Endothelial cell of umbilical vein (primary cell): ENCODE measurements at regions not wholly inside any gene's neighbourhood (a gene's known extent, or its start where the extent isn't known, plus 50 kb on each side); places are given as distances from the start of the nearest gene placed in this dataset.

Experiments
- BruUV-seq: library from RNA; stranded (reverse); fragments of 400-500 nt; replicated peaks from 2 replicates; lab custom pipeline; 2021; lab: Mats Ljungman, UMichigan
- CTCF ChIA-PET: fragments of 300-600, 350-600 bp; sonication (Branson Sonifier 250); formaldehyde crosslinking; loops from one replicate; lab custom pipeline; 2021; ENCODE audit warnings: antibody characterized with exemption, inconsistent platforms; lab: Charles Lee
- POLR2A ChIA-PET: fragments of 300-600, 350-600 bp; sonication (Branson Sonifier 250); formaldehyde crosslinking; loops from one replicate; lab custom pipeline; 2021; ENCODE audit warnings: antibody characterized with exemption, inconsistent platforms; lab: Charles Lee
- DNase-seq: peaks from one replicate; pipeline ENCODE4 v3.0.0-alpha.2; 2011; ENCODE audit warnings: low read depth, low spot score
- FAIRE-seq: peaks from 2 replicates; lab custom pipeline; 2011; peaks lifted over from hg19 to GRCh38; lab: Jason Lieb, UNC
- H2AFZ ChIP-seq: 2 replicates; pipeline ENCODE4 v1.6.0; 2012; ENCODE audit warnings: low read depth, low read length, control low read depth, inconsistent platforms
- H3K27ac ChIP-seq: 2 replicates; pipeline ENCODE4 v1.5.1; 2011; ENCODE audit warnings: low read depth, mild to moderate bottlenecking, control low read depth, low read length, moderate library complexity; ENCODE audit not compliant: insufficient read depth
- H3K27me3 ChIP-seq, 2 experiments: 2 replicates each; pipeline versions ENCODE4 v1.6.0 to v1.6.1; 2011; ENCODE audit warnings: low read length in 2 of 2, mixed read lengths in 1 of 2; ENCODE audit not compliant: control insufficient read depth in 2 of 2, insufficient read depth in 2 of 2
- H3K36me3 ChIP-seq, 2 experiments: 2 replicates in 1 of 2; 3 replicates in 1 of 2; pipeline ENCODE4 v1.5.1; 2011; ENCODE audit warnings: low read length in 2 of 2, mild to moderate bottlenecking in 1 of 2, moderate library complexity in 1 of 2; ENCODE audit not compliant: control insufficient read depth in 2 of 2, insufficient read depth in 2 of 2; ENCODE audit errors: extremely low read depth in 1 of 2
- H3K4me1 ChIP-seq: 3 replicates; pipeline ENCODE4 v1.5.1; 2011; ENCODE audit warnings: mild to moderate bottlenecking, low read length; ENCODE audit not compliant: control insufficient read depth, insufficient read depth; ENCODE audit errors: extremely low read depth
- H3K4me2 ChIP-seq: 2 replicates; pipeline ENCODE4 v1.6.1; 2011; ENCODE audit warnings: low read length, control low read depth, mixed read lengths; ENCODE audit not compliant: insufficient read depth
- H3K4me3 ChIP-seq, 3 experiments: fragments of 200-600 bp in 1 of 3; sonication (generic), shearing (Covaris generic) in 1 of 3; replicated peaks in 1 of 3; 2 replicates each; pipeline ENCODE4 v1.5.1; 2011 to 2016; ENCODE audit warnings: control low read depth in 3 of 3, low read length in 3 of 3, mild to moderate bottlenecking in 2 of 3, inconsistent platforms in 1 of 3, low read depth in 1 of 3, moderate library complexity in 1 of 3; ENCODE audit not compliant: insufficient read depth in 1 of 3
- H3K79me2 ChIP-seq: 2 replicates; pipeline ENCODE4 v1.6.0; 2012; ENCODE audit warnings: low read length, inconsistent platforms; ENCODE audit not compliant: control insufficient read depth, insufficient read depth
- H3K9ac ChIP-seq: replicated peaks from 2 replicates; pipeline ENCODE3; 2011; ENCODE audit warnings: low read length, control low read depth; ENCODE audit not compliant: insufficient read depth; ENCODE audit errors: extremely low read depth
- H3K9me1 ChIP-seq: replicated peaks from 3 replicates; pipeline ENCODE4 v1.6.0; 2011; ENCODE audit warnings: mild to moderate bottlenecking, low read length; ENCODE audit not compliant: control insufficient read depth, insufficient read depth; ENCODE audit errors: extremely low read depth
- H3K9me3 ChIP-seq: replicated peaks from 2 replicates; pipeline ENCODE4 v1.5.1; 2012; ENCODE audit warnings: low read length, inconsistent platforms; ENCODE audit not compliant: control insufficient read depth, insufficient read depth
- H4K20me1 ChIP-seq: replicated peaks from 2 replicates; pipeline ENCODE3; 2011; ENCODE audit warnings: mild to moderate bottlenecking, low read length; ENCODE audit not compliant: control insufficient read depth, insufficient read depth; ENCODE audit errors: extremely low read depth
- CTCF ChIP-seq, 2 donors: IDR thresholded peaks; 1 replicate in 1 of 2; 2 replicates in 1 of 2; pipeline ENCODE4 v1.5.1; 2011; ENCODE audit warnings: low read length in 2 of 2, mild to moderate bottlenecking in 2 of 2, moderate library complexity in 2 of 2, control low read depth in 1 of 2, inconsistent platforms in 1 of 2, low read depth in 1 of 2; ENCODE audit not compliant: insufficient read depth in 1 of 2; ENCODE audit errors: extremely low read depth in 1 of 2
- EZH2 ChIP-seq: IDR thresholded peaks from 2 replicates; pipeline ENCODE4 v1.6.1; 2012; ENCODE audit warnings: borderline replicate concordance, low read depth, mild to moderate bottlenecking, moderate library complexity, low read length, inconsistent platforms; ENCODE audit not compliant: severe bottlenecking
- FOS ChIP-seq: IDR thresholded peaks from 2 replicates; pipeline ENCODE4 v1.6.1; 2011; ENCODE audit warnings: mild to moderate bottlenecking, low read length, moderate library complexity, borderline replicate concordance; ENCODE audit not compliant: insufficient read depth
- GATA2 ChIP-seq: IDR thresholded peaks from 2 replicates; pipeline ENCODE4 v1.7.0; 2011; ENCODE audit warnings: low read depth, mild to moderate bottlenecking, moderate library complexity, mixed read lengths, low read length; ENCODE audit not compliant: insufficient read length, insufficient read depth
- JUN ChIP-seq: IDR thresholded peaks from 2 replicates; pipeline ENCODE4 v1.6.1; 2011; ENCODE audit warnings: borderline replicate concordance, low read depth; ENCODE audit not compliant: insufficient read length, insufficient read depth
- MAX ChIP-seq: IDR thresholded peaks from 2 replicates; pipeline ENCODE4 v1.6.1; 2011; ENCODE audit not compliant: insufficient read depth, insufficient read length
- MYC ChIP-seq: IDR thresholded peaks from one replicate; pipeline ENCODE4 v1.6.1; 2011; ENCODE audit warnings: mild to moderate bottlenecking, low read depth, low read length
- POLR2A ChIP-seq: IDR thresholded peaks from 2 replicates; pipeline ENCODE4 v1.6.1; 2012; ENCODE audit warnings: low read depth, mild to moderate bottlenecking, control low read depth, low read length
- POLR2AphosphoS5 ChIP-seq: IDR thresholded peaks from 2 replicates; pipeline ENCODE4 v1.6.1; 2012; ENCODE audit warnings: low read depth, mild to moderate bottlenecking, control low read depth, low read length, moderate library complexity; ENCODE audit not compliant: insufficient read depth
- dilution Hi-C: fragments of 300-500 bp; cut with MboI; formaldehyde crosslinking; loops from one replicate; pipeline ENCODE4 v1.15.0; 2019; ENCODE audit warnings: low sequenced_read_pairs; ENCODE audit not compliant: extremely low pct_ligation_motif_present
- intact Hi-C: fragments of 100-400 bp; cut with micrococcal nuclease; formaldehyde crosslinking; loops from one replicate; pipeline ENCODE4 v1.10.0; 2022

- Histone ChIP-seq H3K4me3 (no peak overlapping the region), H3K27ac (no peak overlapping the region), H3K79me2 (no peaks in the 10 kb centered on the region), H3K9ac (no peak overlapping the region), H3K9me3 (no peaks in the 10 kb centered on the region), H4K20me1 (no peaks in the 10 kb centered on the region), H2AFZ (no peak overlapping the region), H3K27me3 (peaks cover 0 to 4% of the 10 kb centered on the region in 2 experiments), H3K36me3 (no peaks in the 10 kb centered on the region), H3K4me1 (no peaks in the 10 kb centered on the region), H3K9me1 (no peaks in the 10 kb centered on the region), H3K4me2 (no peak overlapping the region)
- no TSS peak for BruUV-seq
- ChIA-PET POLR2A (no interaction called here), CTCF (interaction anchor here (1.5 kb wide), 1 partner anchor 11 kb away, joined by 7 read pairs; no protein-coding TSS in a partner anchor)
- no peak for TF ChIP-seq GATA2
- DNase-seq = no peak
- dilution Hi-C loops = no loop called here
- FAIRE-seq = no peak
- intact Hi-C loops = no loop called here
Observed at GRCh38 chr2:181141676-181142075, 161.3 kb downstream of the UBE2E3 start.

- H3K27ac ChIP-seq = no peak overlapping the region
- no peaks in the 10 kb centered on the region for H3K9me3 ChIP-seq
- H4K20me1 ChIP-seq = no peaks in the 10 kb centered on the region
- H3K27me3 ChIP-seq = peaks cover 0 to 4% of the 10 kb centered on the region in 2 experiments
- dilution Hi-C loops = no loop called here
- no peaks in the 10 kb centered on the region for H3K9me1 ChIP-seq
- intact Hi-C loops = no loop called here
- POLR2A ChIA-PET = no interaction called here
- FAIRE-seq (peak; percentile 40), DNase-seq (no peak)
- H3K9ac ChIP-seq = no peak overlapping the region
- no peaks in the 10 kb centered on the region for H3K79me2 ChIP-seq
- TF ChIP-seq EZH2 = no peak
- TF ChIP-seq MYC = no peak
- TF ChIP-seq MAX = no peak
- TF ChIP-seq POLR2A = no peak
- no peak for TF ChIP-seq GATA2
- TF ChIP-seq CTCF (IDR thresholded peaks at IDR 0.05; ENCODE audit: extremely low read depth in 1 of 2, insufficient read depth in 1 of 2, low read depth in 1 of 2, low read length in 2 of 2) = no peak
- TF ChIP-seq FOS = no peak
- no peak for TF ChIP-seq JUN
- no peak for TF ChIP-seq POLR2AphosphoS5
- H3K4me1 ChIP-seq = no peaks in the 10 kb centered on the region
- BruUV-seq = no TSS peak
- CTCF ChIA-PET = interaction anchor here (1.5 kb wide), 1 partner anchor 10 kb away, joined by 7 read pairs; no protein-coding TSS in a partner anchor
- no peak overlapping the region for H3K4me2 ChIP-seq
- no peak overlapping the region for H2AFZ ChIP-seq
- H3K4me3 ChIP-seq = no peak overlapping the region
- no peaks in the 10 kb centered on the region for H3K36me3 ChIP-seq
Observed at GRCh38 chr2:181142514-181142913, 162.1 kb downstream of the UBE2E3 start.
